Right kidney (tissue), 1 donor: ENCODE measurements at regions not wholly inside any gene's neighbourhood (a gene's known extent, or its start where the extent isn't known, plus 50 kb on each side); places are given as distances from the start of the nearest gene placed in this dataset.
A peak's percentile ranks its signal among the peaks of the same experiment; 100 is the strongest.

Source experiments
- DNase-seq: peaks from one replicate; pipeline ENCODE4 v3.0.0-alpha.2; 2016

- DNase-seq = no peak
Observed at GRCh38 chr2:106629981-106630380, 142.8 kb downstream of the CD8B2 start.

DNA sequence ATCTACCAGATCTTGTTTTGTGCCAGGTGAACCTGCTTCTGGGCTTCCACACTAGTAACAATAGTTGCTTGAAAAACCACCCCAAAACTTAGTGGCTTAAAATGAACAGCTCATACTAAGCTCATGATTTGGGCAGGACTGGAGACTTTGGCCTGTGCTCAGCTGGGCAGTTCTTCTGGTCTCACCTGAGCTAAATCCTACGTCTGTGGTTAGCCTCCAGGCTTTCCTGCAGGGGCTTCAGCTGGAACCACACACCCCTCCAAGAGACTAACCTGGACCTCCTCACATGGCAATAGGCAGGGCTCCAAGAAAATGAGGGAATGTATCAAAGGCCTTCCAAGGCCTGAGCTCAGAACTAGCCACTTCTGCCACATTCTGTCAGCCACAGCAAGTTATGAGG, 144.1 kb downstream of the CD8B2 start:
- no peak for DNase-seq

- DNase-seq = no peak
Observed at GRCh38 chr2:106638043-106638442, 150.9 kb downstream of the CD8B2 start.

GRCh38 chr2:106638580-106638979, 151.4 kb downstream of the CD8B2 start:
- no peak for DNase-seq

DNA sequence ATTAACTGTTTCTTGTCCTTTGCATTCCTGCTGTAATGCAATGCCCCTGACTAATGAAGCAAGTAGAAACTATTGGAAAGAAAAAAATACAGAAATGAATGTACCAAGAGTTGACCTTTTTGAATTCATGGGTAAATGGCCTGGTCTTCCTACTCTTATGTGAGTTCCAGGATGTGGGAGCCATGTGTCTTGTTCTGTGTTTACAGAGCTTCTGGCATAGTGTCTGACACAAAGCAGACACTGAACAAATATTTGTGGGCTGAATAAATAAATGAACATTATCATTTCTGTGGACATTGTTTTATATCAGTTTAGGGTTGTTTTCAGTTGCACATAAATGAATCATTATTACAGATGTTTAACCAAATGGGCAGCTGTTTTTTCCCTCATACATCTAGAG, 155.5 kb downstream of the CD8B2 start:
- no peak for DNase-seq

DNA sequence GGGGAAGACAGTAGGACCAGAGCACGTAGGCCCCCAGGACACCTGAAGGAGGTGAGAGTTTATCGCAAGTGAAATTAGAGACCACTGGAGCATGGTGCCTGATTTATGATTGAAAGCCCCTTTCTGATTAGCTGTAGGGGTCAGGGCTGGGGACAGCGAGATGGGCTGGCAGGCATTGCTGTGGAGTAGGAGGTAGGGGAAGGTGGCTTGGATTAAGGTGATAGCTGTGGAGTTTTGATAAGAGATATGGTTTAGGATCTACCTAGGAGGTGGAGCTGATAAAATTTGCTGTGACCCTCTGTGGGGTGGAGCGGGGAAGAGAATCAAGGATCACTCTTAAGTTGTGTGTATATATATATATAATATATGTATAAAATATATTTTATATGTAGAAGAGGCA, 157.5 kb downstream of the CD8B2 start:
- DNase-seq = no peak

DNA sequence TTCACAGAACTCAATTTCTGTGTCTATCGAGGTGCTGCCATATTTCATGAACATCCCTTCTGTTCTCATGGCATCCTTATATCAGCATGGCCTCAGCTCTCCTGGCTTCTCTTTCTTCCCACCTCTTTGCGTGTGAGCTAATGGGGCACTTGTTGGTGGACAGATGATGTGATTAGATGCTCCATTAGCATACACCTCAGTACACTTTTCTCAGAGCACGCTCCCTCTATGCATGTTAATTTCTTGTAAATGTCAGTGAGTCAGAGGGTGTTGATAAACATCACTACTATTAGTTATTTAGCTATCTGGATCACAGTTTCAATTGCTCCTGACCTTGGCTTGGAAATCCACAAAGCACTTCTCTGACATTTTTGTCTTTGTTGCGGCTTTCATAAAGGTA, 159.4 kb downstream of the CD8B2 start:
- DNase-seq = no peak

GRCh38 chr2:106649306-106649705, 162.1 kb downstream of the CD8B2 start:
- no peak for DNase-seq

DNA sequence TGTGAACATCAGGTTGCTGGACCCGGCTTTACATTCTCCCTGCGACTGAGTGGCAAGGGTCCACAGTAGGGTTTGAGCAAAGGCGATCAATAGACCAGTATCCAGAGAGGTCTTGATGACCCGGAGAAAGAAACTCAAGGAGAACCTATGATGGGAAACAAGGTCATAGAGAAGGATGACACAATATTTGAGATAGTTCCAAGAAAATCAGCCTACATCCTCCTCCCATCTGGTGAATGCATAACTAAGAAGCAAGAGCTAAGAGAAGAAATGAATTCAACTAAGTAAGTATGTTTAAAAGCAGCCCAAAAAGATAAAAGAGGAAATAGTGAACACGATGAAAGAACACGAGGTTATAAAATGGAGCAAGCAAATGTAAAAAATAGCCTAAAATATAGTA, 166.3 kb downstream of the CD8B2 start:
- no peak for DNase-seq

DNA sequence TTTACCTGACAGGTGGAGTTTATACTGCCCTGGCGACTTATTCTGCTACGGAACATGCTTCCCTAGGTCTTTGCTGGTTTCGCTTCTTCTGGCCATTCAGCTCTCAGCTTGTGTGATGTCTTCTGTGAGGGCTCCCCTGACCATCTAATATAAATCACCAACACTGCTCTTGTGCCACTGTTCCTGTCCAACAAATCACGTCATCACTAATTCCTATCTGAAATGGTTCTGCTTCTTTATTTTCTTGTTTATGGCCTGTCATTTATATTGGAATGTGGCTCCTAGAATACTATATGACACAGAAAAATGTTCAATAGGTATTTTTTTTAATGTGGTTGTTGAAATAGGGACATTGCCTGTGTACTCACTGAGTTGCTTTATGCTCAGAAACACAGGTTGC, 171.5 kb downstream of the CD8B2 start:
- DNase-seq = no peak

GRCh38 chr2:106664669-106665068, 177.5 kb downstream of the CD8B2 start:
- DNase-seq = no peak

GRCh38 chr2:106667478-106668070, 180.4 kb downstream of the CD8B2 start:
- no peak for DNase-seq

- DNase-seq = no peak
Observed at GRCh38 chr2:106685180-106685897, 198.2 kb downstream of the CD8B2 start.

DNA sequence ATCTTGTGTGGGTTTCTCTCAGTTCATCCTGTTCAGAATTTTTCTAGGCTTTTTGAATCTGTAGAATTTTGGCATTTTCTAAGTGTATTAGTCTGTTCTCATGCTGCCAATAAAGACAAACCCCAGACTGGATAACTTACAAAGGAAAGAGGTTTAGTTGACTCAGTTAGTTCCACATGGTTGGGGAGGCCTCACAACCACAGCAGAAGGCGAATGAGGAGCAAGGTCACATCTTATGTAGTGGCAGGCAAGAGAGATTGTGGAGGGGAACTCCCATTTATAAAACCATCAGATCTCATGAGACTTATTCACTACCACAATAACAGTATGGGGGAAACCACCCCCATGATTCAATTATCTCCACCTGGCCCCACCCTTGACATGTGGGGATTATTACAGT, 199.2 kb downstream of the ST6GAL2 start:
- no peak for DNase-seq

DNA sequence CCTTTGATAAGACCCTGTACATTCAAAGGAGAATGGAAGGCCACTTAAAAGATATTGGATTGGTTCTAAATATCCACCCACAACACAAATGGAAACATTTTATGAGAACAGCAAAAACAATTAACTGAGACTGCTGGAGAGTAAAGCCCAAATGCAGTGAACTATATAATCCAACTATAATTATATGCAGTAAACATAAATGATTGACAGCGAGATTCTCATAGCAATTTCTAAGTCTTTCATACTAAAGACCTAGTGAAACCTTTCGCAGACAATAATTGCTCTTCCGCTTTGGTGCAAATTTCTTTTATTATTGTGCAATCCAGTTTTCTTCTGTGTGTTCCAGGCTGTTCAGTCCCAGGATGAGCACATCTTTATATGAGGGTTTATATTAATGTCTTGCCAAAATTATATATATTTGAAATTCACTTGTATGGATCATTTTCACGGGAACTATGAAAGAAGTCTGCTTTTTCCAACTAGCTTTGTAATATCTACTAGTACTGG, 190.9 kb downstream of the ST6GAL2 start:
- DNase-seq = no peak

DNA sequence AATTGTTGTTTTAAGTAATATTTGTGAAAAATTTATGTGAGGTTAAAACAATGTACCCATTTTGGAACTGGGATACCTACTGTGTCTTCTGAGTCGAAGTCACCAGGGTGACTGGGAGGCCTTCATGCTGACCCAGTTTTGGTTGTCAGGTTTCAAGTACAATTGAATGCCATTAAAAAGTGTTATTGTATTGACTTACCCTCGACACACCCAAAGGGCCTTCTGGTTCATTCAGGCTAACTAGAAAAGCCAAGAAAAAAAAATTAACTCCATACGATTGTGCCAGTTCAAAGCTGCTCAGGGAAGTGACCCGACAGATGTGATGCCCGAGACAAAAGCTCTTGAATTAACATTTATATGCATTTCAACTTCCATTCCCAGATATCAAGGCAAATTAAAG, 190.0 kb downstream of the ST6GAL2 start:
- DNase-seq = no peak

DNA sequence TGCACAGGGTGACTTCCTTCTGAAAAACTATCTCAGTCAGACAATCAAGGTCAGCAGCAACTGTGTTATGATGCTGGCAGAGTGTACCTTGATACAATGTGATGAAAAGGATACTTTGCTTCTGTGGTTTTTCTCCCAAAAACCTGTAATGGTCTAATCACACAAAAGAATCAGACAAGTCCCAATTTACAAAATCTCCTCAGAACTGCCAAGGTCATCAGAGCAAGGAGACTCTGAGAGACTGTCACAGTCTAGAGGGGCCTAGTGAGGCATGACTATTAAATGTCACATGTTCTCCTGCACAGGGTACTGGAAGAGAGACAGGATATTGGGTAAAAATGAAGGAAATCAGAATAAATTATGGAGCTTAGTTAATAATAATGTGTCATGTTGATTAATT, 185.4 kb downstream of the ST6GAL2 start:
- peak; percentile 41 for DNase-seq

DNA sequence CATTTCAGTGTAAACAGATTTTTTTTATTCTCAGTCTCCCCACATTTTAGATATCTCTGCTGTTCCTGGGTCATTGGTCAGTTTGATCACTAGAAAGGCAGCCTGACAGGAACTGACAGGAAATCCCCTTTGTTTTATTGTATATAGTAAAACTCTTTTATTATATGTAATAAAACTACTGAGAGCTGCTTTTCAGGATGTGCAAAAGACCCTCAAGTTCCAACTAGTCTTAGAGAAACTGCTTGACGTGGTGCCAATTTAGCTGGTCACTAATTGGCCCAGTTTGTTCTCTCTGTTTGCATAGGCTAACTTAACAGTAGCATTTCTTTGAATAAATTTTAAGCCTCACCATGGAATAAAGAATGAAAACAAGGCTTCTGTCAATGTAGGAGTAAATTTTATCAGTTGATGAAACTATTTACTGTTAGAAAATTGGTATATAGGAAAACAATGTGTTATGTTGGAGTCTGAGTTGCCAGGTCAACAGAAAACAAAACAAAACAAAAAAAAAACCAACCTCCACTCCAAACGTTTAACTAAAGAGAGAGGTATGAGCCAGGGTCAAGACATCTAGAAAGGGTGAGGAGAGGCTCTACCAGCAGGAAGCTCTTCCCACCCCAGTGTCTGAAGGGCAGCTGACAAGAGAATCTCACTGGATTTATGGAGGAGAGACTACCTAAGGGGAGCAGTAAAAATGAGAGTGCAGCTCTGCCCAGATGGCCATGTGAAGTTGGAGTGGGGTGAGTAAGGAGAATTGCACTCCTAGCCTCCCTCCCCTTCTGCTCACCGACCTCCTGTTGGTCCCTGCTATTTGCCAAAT, 184.6 kb downstream of the ST6GAL2 start:
- DNase-seq = peak; percentile 52

GRCh38 chr2:106703161-106703560, 182.8 kb downstream of the ST6GAL2 start:
- no peak for DNase-seq

GRCh38 chr2:106704798-106705197, 181.2 kb downstream of the ST6GAL2 start:
- no peak for DNase-seq

- DNase-seq = no peak
Observed at GRCh38 chr2:106705877-106706276, 180.1 kb downstream of the ST6GAL2 start.

- DNase-seq = no peak
Observed at GRCh38 chr2:106706283-106706682, 179.7 kb downstream of the ST6GAL2 start.

DNA sequence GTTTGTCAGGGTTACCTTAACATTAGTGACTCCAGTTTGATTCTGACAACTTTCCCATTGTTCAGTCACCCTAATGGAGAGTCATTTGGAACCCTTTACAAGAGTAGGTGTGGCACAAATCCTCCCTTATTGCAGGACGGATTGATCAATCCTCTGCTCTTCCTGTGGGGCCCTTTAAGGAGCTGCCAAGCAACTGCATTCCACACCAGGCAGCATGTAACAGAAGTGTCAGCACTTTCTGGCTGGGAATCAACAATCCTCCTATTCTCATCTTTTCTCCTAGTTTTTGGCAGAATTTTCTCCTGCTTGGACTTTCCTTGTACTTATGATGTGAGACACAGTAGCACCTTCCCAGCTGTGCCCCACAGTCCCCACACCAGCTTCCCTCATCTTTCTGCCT, 177.8 kb downstream of the ST6GAL2 start:
- DNase-seq = no peak
